Amygdala (tissue), 56 donors: ENCODE measurements at regions not wholly inside any gene's neighbourhood (a gene's known extent, or its start where the extent isn't known, plus 50 kb on each side); places are given as distances from the start of the nearest gene placed in this dataset.
A peak's percentile ranks its signal among the peaks of the same experiment; 100 is the strongest.

Experiments used
- DNase-seq, 56 donors: peaks; one replicate each; lab custom pipeline; 2025; lab: John Stamatoyannopoulos, UW

- no peak for DNase-seq
These were observed 208.2 kb upstream of the PDGFD start for GRCh38 chr11:104372111-104372510.

- no peak for DNase-seq
These were observed 206.5 kb upstream of the PDGFD start for GRCh38 chr11:104370478-104370877.

GRCh38 chr11:104369761-104370160 lies 205.8 kb upstream of the PDGFD start:
- no peak for DNase-seq

GRCh38 chr11:104366321-104366734 lies 202.4 kb upstream of the PDGFD start:
- no peak for DNase-seq

- no peak for DNase-seq
These were observed 201.7 kb upstream of the PDGFD start for GRCh38 chr11:104365676-104366075.

- no peak for DNase-seq
These were observed 198.0 kb upstream of the PDGFD start for GRCh38 chr11:104361975-104362374.

- no peak for DNase-seq
These were observed 188.1 kb upstream of the PDGFD start for GRCh38 chr11:104352036-104352435.

GRCh38 chr11:104343578-104343977 lies 179.6 kb upstream of the PDGFD start:
- DNase-seq: no peak

- DNase-seq: no peak
These were observed 176.6 kb upstream of the PDGFD start for GRCh38 chr11:104340590-104340989.

GRCh38 chr11:104339380-104339831 lies 175.5 kb upstream of the PDGFD start:
- DNase-seq: no peak

GRCh38 chr11:104338186-104338585 lies 174.2 kb upstream of the PDGFD start:
- no peak for DNase-seq

- no peak for DNase-seq
These were observed 173.3 kb upstream of the PDGFD start for GRCh38 chr11:104337273-104337672.

- DNase-seq: no peak
These were observed 170.0 kb upstream of the PDGFD start for GRCh38 chr11:104333977-104334376.

GRCh38 chr11:104332110-104332509 lies 168.2 kb upstream of the PDGFD start:
- peak in 2 of 56 donors; percentile 0 to 16 for DNase-seq

- no peak for DNase-seq
These were observed 165.2 kb upstream of the PDGFD start for GRCh38 chr11:104329078-104329665.

- no peak for DNase-seq
These were observed 164.6 kb upstream of the PDGFD start for GRCh38 chr11:104328512-104328907.

GRCh38 chr11:104327861-104328511 lies 164.0 kb upstream of the PDGFD start:
- DNase-seq: no peak

- DNase-seq: no peak
These were observed 161.1 kb upstream of the PDGFD start for GRCh38 chr11:104325093-104325492.

- DNase-seq: no peak
These were observed 160.3 kb upstream of the PDGFD start for GRCh38 chr11:104324276-104324675.

GRCh38 chr11:104323841-104324240 lies 159.9 kb upstream of the PDGFD start:
- no peak for DNase-seq

- no peak for DNase-seq
These were observed 158.7 kb upstream of the PDGFD start for GRCh38 chr11:104322696-104323095.

GRCh38 chr11:104320956-104321355 lies 157.0 kb upstream of the PDGFD start:
- no peak for DNase-seq

GRCh38 chr11:104320097-104320496 lies 156.2 kb upstream of the PDGFD start:
- DNase-seq: no peak
